OCI-LY7 (cell line): ENCODE measurements at regions not wholly inside any gene's neighbourhood (a gene's known extent, or its start where the extent isn't known, plus 50 kb on each side); places are given as distances from the start of the nearest gene placed in this dataset.

Experiments used
- BruUV-seq: library from RNA; stranded (reverse); fragments of 400-500 nt; replicated peaks from 2 replicates; lab custom pipeline; 2021; lab: Mats Ljungman, UMichigan
- CTCF ChIA-PET: fragments of 300-600 bp; sonication (Branson Sonifier 250); formaldehyde crosslinking; loops from one replicate; lab custom pipeline; 2022; ENCODE audit warnings: antibody characterized with exemption; ENCODE audit not compliant: unreplicated experiment; lab: Charles Lee
- POLR2A ChIA-PET: fragments of 300-600 bp; sonication (Branson Sonifier 250); formaldehyde crosslinking; loops from one replicate; lab custom pipeline; 2022; ENCODE audit warnings: antibody characterized with exemption; lab: Charles Lee
- DNase-seq: peaks from one replicate; pipeline ENCODE4 v3.0.0-alpha.2; 2015; ENCODE audit warnings: low spot score
- H2AFZ ChIP-seq: fragments of 200-600 bp; sonication (generic), shearing (Covaris generic); 2 replicates; pipeline ENCODE4 v1.6.1; 2014; ENCODE audit warnings: mild to moderate bottlenecking, antibody characterized with exemption, low read length, moderate library complexity
- H3K27ac ChIP-seq: fragments of 200-600 bp; sonication (generic); 2 replicates; pipeline ENCODE4 v1.5.1; 2014; ENCODE audit warnings: mixed run types, low read depth, mild to moderate bottlenecking, moderate library complexity, low read length, inconsistent platforms; ENCODE audit not compliant: poor library complexity, severe bottlenecking
- H3K36me3 ChIP-seq: fragments of 200-600 bp; sonication (generic); 2 replicates; pipeline ENCODE4 v1.6.1; 2014; ENCODE audit warnings: mild to moderate bottlenecking, antibody characterized with exemption, low read length, moderate library complexity, mixed read lengths; ENCODE audit not compliant: insufficient read depth
- H3K4me1 ChIP-seq: fragments of 200-600 bp; sonication (generic); 2 replicates; pipeline ENCODE4 v1.5.1; 2014; ENCODE audit warnings: mild to moderate bottlenecking, low read length; ENCODE audit not compliant: insufficient read depth, poor library complexity, severe bottlenecking
- H3K4me2 ChIP-seq: fragments of 200-600 bp; sonication (generic); 2 replicates; pipeline ENCODE4 v1.6.1; 2014; ENCODE audit warnings: mild to moderate bottlenecking, low read length
- H3K4me3 ChIP-seq: fragments of 200-600 bp; sonication (generic); 2 replicates; pipeline ENCODE4 v1.5.1; 2014; ENCODE audit warnings: mild to moderate bottlenecking, low read depth, low read length; ENCODE audit not compliant: poor library complexity, severe bottlenecking
- H3K79me2 ChIP-seq: fragments of 200-600 bp; sonication (generic); 2 replicates; pipeline ENCODE4 v1.6.1; 2016; ENCODE audit warnings: low read depth, mild to moderate bottlenecking, low read length, moderate library complexity, mixed read lengths; ENCODE audit not compliant: insufficient read depth
- H3K9me2 ChIP-seq: fragments of 200-600 bp; sonication (generic); 2 replicates; pipeline ENCODE4 v1.6.1; 2016; ENCODE audit warnings: mild to moderate bottlenecking, low read length, mixed read lengths; ENCODE audit not compliant: insufficient read depth
- H3K9me3 ChIP-seq: fragments of 200-600 bp; sonication (generic); 2 replicates; pipeline ENCODE4 v1.6.1; 2014; ENCODE audit warnings: mild to moderate bottlenecking, mixed run types, low read length, mixed read lengths
- H4K20me1 ChIP-seq: fragments of 200-600 bp; sonication (generic); 2 replicates; pipeline ENCODE4 v1.6.1; 2014; ENCODE audit warnings: mild to moderate bottlenecking, antibody characterized with exemption, low read length, moderate library complexity, mixed read lengths; ENCODE audit not compliant: insufficient read depth
- EZH2phosphoT487 ChIP-seq: fragments of 200-600 bp; sonication (generic); IDR thresholded peaks from 2 replicates; pipeline ENCODE4 v1.6.1; 2018; ENCODE audit warnings: low read depth, borderline replicate concordance, mild to moderate bottlenecking, mixed run types, antibody characterized with exemption, low read length, moderate library complexity, mixed read lengths
- intact Hi-C: fragments of 100-400 bp; cut with micrococcal nuclease; formaldehyde crosslinking; loops from one replicate; pipeline ENCODE4 v1.10.0; 2022; ENCODE audit not compliant: unreplicated experiment
- TF ChIP-seq, protein P1 (sequence below): fragments of 200-600 bp; sonication (generic); conservative IDR thresholded peaks from 2 replicates; pipeline ENCODE4 v1.5.1; 2014; ENCODE audit warnings: mild to moderate bottlenecking, antibody characterized with exemption, low read length, moderate library complexity, mixed read lengths

DNA sequence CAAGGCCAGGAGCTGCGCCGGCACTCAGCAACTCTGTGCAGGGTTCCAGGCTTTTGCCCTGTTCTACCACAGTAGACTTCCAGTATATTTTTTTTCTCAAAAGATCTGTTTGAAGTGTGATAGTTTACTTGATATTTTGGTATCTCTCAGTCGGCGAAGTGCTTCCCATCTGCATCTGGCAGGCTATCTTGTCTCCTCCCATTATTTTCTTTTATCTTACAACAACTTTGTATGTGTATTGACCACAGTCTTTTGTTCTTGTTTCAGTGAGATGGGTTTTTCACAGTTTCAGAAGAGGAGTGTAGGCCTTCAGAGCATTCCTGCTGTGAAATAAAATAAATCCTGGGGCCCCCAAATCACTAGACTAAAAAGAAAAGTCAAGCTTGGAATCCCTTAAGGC, 292.9 kb downstream of the PTGER3 start:
- intact Hi-C loops, result no loop called here
- Histone ChIP-seq H2AFZ (no peak overlapping the region), H3K36me3 (no peaks in the 10 kb centered on the region), H3K27ac (no peak overlapping the region), H4K20me1 (no peaks in the 10 kb centered on the region), H3K4me1 (no peaks in the 10 kb centered on the region), H3K4me3 (no peak overlapping the region), H3K79me2 (no peaks in the 10 kb centered on the region), H3K4me2 (no peak overlapping the region), H3K9me2 (no peaks in the 10 kb centered on the region), H3K9me3 (no peaks in the 10 kb centered on the region)
- DNase-seq, result no peak
- no TSS peak for BruUV-seq
- TF ChIP-seq EZH2phosphoT487, result no peak
- TF ChIP-seq, protein P1, sequence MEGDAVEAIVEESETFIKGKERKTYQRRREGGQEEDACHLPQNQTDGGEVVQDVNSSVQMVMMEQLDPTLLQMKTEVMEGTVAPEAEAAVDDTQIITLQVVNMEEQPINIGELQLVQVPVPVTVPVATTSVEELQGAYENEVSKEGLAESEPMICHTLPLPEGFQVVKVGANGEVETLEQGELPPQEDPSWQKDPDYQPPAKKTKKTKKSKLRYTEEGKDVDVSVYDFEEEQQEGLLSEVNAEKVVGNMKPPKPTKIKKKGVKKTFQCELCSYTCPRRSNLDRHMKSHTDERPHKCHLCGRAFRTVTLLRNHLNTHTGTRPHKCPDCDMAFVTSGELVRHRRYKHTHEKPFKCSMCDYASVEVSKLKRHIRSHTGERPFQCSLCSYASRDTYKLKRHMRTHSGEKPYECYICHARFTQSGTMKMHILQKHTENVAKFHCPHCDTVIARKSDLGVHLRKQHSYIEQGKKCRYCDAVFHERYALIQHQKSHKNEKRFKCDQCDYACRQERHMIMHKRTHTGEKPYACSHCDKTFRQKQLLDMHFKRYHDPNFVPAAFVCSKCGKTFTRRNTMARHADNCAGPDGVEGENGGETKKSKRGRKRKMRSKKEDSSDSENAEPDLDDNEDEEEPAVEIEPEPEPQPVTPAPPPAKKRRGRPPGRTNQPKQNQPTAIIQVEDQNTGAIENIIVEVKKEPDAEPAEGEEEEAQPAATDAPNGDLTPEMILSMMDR, result no peak
- CTCF ChIA-PET, result no interaction called here
- POLR2A ChIA-PET, result no interaction called here

- no peaks in the 10 kb centered on the region for H3K4me1 ChIP-seq
- no peaks in the 10 kb centered on the region for H4K20me1 ChIP-seq
- H2AFZ ChIP-seq, result no peak overlapping the region
- ChIA-PET CTCF (no interaction called here), POLR2A (no interaction called here)
- TF ChIP-seq, protein P1, result no peak
- TF ChIP-seq EZH2phosphoT487, result no peak
- no peaks in the 10 kb centered on the region for H3K36me3 ChIP-seq
- no peak overlapping the region for H3K4me3 ChIP-seq
- H3K9me2 ChIP-seq, result no peaks in the 10 kb centered on the region
- BruUV-seq, result no TSS peak
- H3K79me2 ChIP-seq, result no peaks in the 10 kb centered on the region
- H3K27ac ChIP-seq, result no peak overlapping the region
- no peak overlapping the region for H3K4me2 ChIP-seq
- no peak for DNase-seq
- intact Hi-C loops, result no loop called here
- no peaks in the 10 kb centered on the region for H3K9me3 ChIP-seq
Observed at GRCh38 chr1:70760154-70760553, 287.5 kb downstream of the PTGER3 start.

DNA sequence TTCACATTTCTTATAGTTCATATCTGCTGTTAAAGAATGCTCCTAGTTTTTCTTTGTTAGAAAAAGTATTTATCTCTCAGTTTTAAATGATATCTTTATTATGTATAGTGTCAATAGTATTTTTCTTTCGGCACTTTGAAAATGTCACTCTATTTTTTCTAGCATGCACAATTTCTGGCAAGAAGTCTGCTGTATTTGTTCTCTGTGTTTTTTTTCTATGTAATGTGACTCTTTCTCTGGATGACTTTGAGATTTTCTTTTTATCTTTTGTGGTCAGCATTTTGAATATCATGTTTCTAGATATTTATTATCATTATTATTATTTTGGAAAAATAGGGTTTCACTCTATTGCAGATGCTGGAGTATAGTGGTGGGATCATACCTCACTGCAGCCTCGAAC, 285.2 kb downstream of the PTGER3 start:
- POLR2A ChIA-PET, result no interaction called here
- no peak for DNase-seq

More for the DNA sequence above, 285.2 kb downstream of the PTGER3 start:
- no peak overlapping the region for H3K4me2 ChIP-seq
- CTCF ChIA-PET, result no interaction called here
- no peak overlapping the region for H3K27ac ChIP-seq
- intact Hi-C loops, result no loop called here
- no peak overlapping the region for H3K4me3 ChIP-seq
- no peaks in the 10 kb centered on the region for H3K9me3 ChIP-seq
- H3K36me3 ChIP-seq, result no peaks in the 10 kb centered on the region
- no peaks in the 10 kb centered on the region for H3K9me2 ChIP-seq
- TF ChIP-seq EZH2phosphoT487, result no peak
- TF ChIP-seq, protein P1, result no peak
- no peaks in the 10 kb centered on the region for H3K79me2 ChIP-seq
- no peaks in the 10 kb centered on the region for H4K20me1 ChIP-seq
- H2AFZ ChIP-seq, result no peak overlapping the region
- no peaks in the 10 kb centered on the region for H3K4me1 ChIP-seq
- BruUV-seq, result no TSS peak
